ENCODE measurements at regions not wholly inside any gene's neighbourhood (a gene's known extent, or its start where the extent isn't known, plus 50 kb on each side); places are given as distances from the start of the nearest gene placed in this dataset.

DNA sequence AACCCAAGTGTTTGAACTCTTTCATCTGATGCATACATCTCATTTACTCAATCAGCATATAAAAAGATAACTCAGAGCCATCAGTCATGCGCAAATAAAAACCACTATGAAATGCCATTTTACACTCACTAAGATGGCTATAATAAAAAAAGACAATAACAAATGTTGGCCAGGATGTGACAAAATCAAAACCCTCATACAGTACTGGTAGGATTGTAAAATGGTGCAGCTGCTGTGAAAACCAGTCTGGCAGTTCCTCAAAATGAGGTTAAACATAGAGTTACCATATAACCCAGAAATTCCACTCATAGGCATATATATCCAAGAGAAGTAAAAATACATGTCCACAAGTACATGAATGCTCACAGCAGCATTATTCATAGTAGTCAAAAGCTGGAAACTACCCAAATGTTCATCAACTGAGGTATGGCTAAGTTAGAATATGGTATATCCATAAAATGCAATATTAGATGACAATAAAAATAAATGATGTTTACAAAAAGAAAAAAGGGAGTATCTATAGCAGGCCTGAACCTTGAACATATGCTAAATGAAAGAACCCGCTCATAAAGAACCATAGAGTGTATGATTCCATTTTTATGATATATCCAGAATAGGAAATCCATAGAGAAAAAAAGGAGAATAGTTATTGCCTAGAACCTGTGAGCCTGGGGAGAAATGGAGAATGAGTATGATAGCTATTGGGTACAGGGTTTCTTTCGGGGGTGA, 265.1 kb downstream of the SIPA1L2 start:
- POLR2A ChIA-PET (ENCODE audit: low non-redundant PET): no interaction called here
- CTCF ChIA-PET: no interaction called here
- DNase-seq (ENCODE audit: low spot score): no peak
- no peak for TF ChIP-seq CTCF (conservative IDR thresholded peaks at IDR 0.05; ENCODE audit: low read depth)
- H3K27ac ChIP-seq: no peak overlapping the region

DNA sequence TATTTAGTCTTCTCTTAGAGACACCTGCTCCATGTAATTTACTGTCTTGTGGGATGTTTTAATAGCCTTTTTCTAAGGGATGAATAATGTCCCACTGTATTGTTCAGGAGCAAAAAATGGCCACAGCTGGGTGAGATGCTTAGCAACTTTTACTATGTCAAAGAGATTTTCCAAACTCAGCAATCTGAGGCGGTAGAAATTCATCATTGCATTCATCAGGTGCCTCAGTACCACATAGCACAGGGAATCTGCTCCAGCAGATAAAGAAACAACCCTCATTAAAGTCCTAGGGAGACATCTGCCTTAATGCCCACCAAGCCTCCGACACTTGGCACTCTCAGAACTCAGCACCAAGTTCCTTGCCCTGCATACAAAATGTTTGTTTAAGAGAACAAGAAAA, 266.9 kb downstream of the SIPA1L2 start:
- no peak overlapping the region for H3K27ac ChIP-seq
- ChIA-PET CTCF (no interaction called here), POLR2A (ENCODE audit: low non-redundant PET) (no interaction called here)
- no peak for DNase-seq (ENCODE audit: low spot score)
- no peak for TF ChIP-seq CTCF (conservative IDR thresholded peaks at IDR 0.05; ENCODE audit: low read depth)

DNA sequence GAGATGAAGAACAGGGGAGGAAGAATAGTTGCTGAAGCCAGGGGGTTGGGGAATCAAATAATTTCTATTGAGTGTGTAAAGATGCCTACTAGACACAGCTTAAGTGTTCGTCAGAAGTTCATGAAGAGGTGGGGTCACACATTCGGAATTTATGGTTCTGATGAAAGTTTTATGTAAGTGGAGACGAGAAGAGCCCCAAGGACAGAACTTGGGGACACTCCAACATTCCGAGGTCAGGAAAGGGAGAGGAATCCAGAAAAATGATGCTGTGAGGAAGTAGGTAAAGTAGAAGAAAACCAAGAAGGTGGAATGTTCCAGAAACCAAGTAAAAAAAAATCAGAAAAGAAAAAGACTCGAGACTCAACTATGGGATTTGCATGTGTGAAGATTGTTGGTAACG, 272.5 kb downstream of the SIPA1L2 start:
- H3K27ac ChIP-seq: no peak overlapping the region
- TF ChIP-seq CTCF (conservative IDR thresholded peaks at IDR 0.05; ENCODE audit: low read depth): no peak
- ChIA-PET POLR2A (ENCODE audit: low non-redundant PET) (no interaction called here), CTCF (interaction anchor here (0.6 kb wide), 1 partner anchor 474 kb away, joined by 3 read pairs; no protein-coding TSS in a partner anchor)
- no peak for DNase-seq (ENCODE audit: low spot score)

DNA sequence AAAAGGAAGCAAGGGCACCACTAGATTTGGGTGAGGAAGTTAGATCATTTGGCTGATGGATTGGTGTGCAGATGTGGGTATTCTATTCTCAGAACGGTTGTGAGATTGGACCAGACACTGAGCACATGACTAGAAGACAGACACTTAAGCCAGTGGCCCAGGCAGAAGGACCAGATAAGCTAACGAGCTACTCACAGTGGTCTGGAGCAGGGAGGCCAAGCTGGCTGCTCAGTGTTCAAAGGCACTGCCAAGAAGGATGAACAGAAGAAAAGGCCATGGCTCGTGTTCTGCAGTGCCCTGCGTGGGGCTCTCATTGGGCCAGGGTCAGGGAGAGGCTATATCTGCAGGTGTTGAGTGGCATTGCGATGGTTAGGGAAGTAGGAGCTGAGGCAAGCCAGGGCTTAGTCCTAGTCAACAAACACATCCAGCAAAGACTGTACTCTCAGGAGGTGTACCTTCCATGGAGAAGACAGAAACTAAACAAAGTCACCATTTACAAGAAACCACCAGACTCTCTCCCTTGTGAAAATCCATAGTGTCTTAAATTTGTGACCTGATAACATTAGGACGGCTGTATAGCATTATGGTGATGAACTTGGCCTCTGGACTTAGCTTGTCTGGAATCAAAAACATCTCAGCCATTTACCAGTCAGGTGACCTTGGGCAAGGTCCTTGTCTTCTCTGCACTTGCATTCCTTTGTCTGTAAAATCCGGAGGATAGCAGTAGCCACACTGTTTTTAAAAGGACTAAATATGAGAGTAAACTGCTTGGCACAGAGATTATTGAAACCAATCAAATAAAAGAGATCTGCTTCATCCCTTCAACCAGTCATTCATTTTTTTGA, 274.5 kb downstream of the SIPA1L2 start:
- no peak for DNase-seq (ENCODE audit: low spot score)
- ChIA-PET CTCF (no interaction called here), POLR2A (ENCODE audit: low non-redundant PET) (no interaction called here)

DNA sequence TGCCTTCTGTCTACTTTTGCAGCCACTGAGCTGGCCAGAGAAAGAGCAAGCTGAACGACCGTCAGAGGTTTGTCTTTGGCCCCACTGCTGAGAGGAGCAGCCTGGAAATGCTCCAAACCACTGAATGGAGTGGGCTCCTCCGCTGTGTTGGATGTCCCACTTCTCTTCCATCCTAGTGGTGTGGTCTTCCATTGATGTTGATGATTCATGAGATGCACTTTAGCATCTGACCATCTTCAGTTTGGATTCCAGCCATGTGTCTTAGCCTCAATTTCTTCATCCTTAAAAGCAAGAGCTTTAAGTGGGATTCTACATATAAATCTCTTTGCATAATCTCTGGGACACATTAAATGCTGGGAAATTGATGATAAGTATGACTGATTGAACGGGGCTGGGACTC, 276.9 kb downstream of the SIPA1L2 start:
- ChIA-PET POLR2A (ENCODE audit: low non-redundant PET) (no interaction called here), CTCF (no interaction called here)
- DNase-seq (ENCODE audit: low spot score): no peak
- no peak for TF ChIP-seq CTCF (conservative IDR thresholded peaks at IDR 0.05; ENCODE audit: low read depth)
- no peak overlapping the region for H3K27ac ChIP-seq

More for the DNA sequence above, 274.5 kb downstream of the SIPA1L2 start:
- TF ChIP-seq CTCF (conservative IDR thresholded peaks at IDR 0.05; ENCODE audit: low read depth): no peak
- H3K27ac ChIP-seq: no peak overlapping the region

DNA sequence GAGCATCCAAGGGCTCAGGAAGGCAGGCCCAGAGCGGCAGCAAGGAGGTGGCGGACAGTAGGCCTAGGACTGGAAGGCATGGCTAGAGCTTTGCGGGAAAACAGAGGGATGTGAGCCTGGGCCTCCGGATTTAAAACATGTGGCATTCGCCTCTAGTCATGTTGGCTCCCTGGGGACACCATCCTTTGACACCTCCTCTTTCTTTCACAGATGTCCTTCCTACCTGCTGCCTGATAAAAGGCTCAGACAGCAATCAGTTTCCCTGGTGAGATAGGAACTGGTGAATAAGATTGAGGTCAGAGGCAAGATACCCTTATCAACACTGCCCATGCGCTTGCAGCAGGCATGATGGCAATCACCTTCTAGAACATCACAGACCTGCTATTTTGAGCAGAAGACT, 277.6 kb downstream of the SIPA1L2 start:
- H3K27ac ChIP-seq: no peak overlapping the region
- ChIA-PET CTCF (no interaction called here), POLR2A (ENCODE audit: low non-redundant PET) (no interaction called here)
- no peak for DNase-seq (ENCODE audit: low spot score)
- no peak for TF ChIP-seq CTCF (conservative IDR thresholded peaks at IDR 0.05; ENCODE audit: low read depth)
